Bronchial epithelial cell (primary cell): ENCODE measurements at regions not wholly inside any gene's neighbourhood (a gene's known extent, or its start where the extent isn't known, plus 50 kb on each side); places are given as distances from the start of the nearest gene placed in this dataset.

Experiments used
- DNase-seq: peaks from one replicate; pipeline ENCODE4 v3.0.0-alpha.2; 2010; ENCODE audit warnings: low read depth
- FAIRE-seq: peaks from 2 replicates; lab custom pipeline; 2011; peaks lifted over from hg19 to GRCh38; lab: Jason Lieb, UNC
- H3K27me3 ChIP-seq: 2 replicates; pipeline ENCODE4 v1.5.1; 2011; ENCODE audit warnings: low read length; ENCODE audit not compliant: control insufficient read depth, insufficient read depth
- H3K36me3 ChIP-seq: 2 replicates; pipeline ENCODE4 v1.5.1; 2011; ENCODE audit warnings: low read length; ENCODE audit not compliant: control insufficient read depth, insufficient read depth
- H3K4me3 ChIP-seq: 2 replicates; pipeline ENCODE4 v1.5.1; 2011; ENCODE audit warnings: mild to moderate bottlenecking, low read depth, low read length, control low read depth
- CTCF ChIP-seq: IDR thresholded peaks from 2 replicates; pipeline ENCODE4 v1.5.1; 2011; ENCODE audit warnings: mild to moderate bottlenecking, moderate library complexity, low read length, control low read depth, inconsistent platforms; ENCODE audit not compliant: insufficient read depth, severe bottlenecking

GRCh38 chr5:131064669-131065371 lies 100.2 kb downstream of the HINT1 start:
- TF ChIP-seq CTCF, result no peak
- FAIRE-seq (no peak), DNase-seq (no peak)
- no peaks in the 10 kb centered on the region for H3K36me3 ChIP-seq
- no peak overlapping the region for H3K4me3 ChIP-seq
- no peaks in the 10 kb centered on the region for H3K27me3 ChIP-seq

GRCh38 chr5:131042021-131042789 lies 122.9 kb downstream of the HINT1 start:
- Histone ChIP-seq H3K27me3 (no peaks in the 10 kb centered on the region), H3K36me3 (no peaks in the 10 kb centered on the region), H3K4me3 (no peak overlapping the region)
- DNase-seq (no peak), FAIRE-seq (no peak)
- no peak for TF ChIP-seq CTCF

- H3K4me3 ChIP-seq, result no peak overlapping the region
- no peaks in the 10 kb centered on the region for H3K27me3 ChIP-seq
- no peak for TF ChIP-seq CTCF
- no peaks in the 10 kb centered on the region for H3K36me3 ChIP-seq
- DNase-seq (no peak), FAIRE-seq (no peak)
Measured at GRCh38 chr5:131023498-131023865, 141.6 kb downstream of the HINT1 start.

- TF ChIP-seq CTCF, result no peak
- FAIRE-seq, result no peak
Measured at GRCh38 chr5:131022811-131023497, 142.1 kb downstream of the HINT1 start.

GRCh38 chr5:131021646-131022045 lies 143.4 kb downstream of the HINT1 start:
- DNase-seq, result no peak
- H3K36me3 ChIP-seq, result no peaks in the 10 kb centered on the region
- no peak for FAIRE-seq
- TF ChIP-seq CTCF, result no peak
- no peaks in the 10 kb centered on the region for H3K27me3 ChIP-seq
- H3K4me3 ChIP-seq, result no peak overlapping the region

More at GRCh38 chr5:131022811-131023497, 142.1 kb downstream of the HINT1 start:
- no peaks in the 10 kb centered on the region for H3K36me3 ChIP-seq
- no peak overlapping the region for H3K4me3 ChIP-seq
- no peak for DNase-seq
- no peaks in the 10 kb centered on the region for H3K27me3 ChIP-seq
